Neural progenitor cell (in vitro differentiated cells): ENCODE measurements at regions not wholly inside any gene's neighbourhood (a gene's known extent, or its start where the extent isn't known, plus 50 kb on each side); places are given as distances from the start of the nearest gene placed in this dataset.

Experiments
- DNase-seq: peaks from one replicate; pipeline ENCODE4 v3.0.0-alpha.2; 2016; ENCODE audit warnings: low spot score
- H2AFZ ChIP-seq: fragments of 200-600 bp; sonication (generic); replicated peaks from 2 replicates; pipeline ENCODE4 v1.6.1; 2016; ENCODE audit warnings: antibody characterized with exemption
- H3F3A ChIP-seq: fragments of 200-600 bp; sonication (generic); 2 replicates; pipeline ENCODE4 v1.6.1; 2016; ENCODE audit warnings: antibody characterized with exemption, low read depth
- H3K27ac ChIP-seq: fragments of 200-600 bp; sonication (generic); 2 replicates; pipeline ENCODE4 v1.5.1; 2016; ENCODE audit warnings: mild to moderate bottlenecking
- H3K27me3 ChIP-seq: fragments of 200-600 bp; sonication (generic); 2 replicates; pipeline ENCODE4 v1.6.1; 2016; ENCODE audit warnings: mild to moderate bottlenecking, moderate library complexity
- H3K36me3 ChIP-seq: fragments of 200-600 bp; sonication (generic); 2 replicates; pipeline ENCODE4 v1.5.1; 2016
- H3K4me1 ChIP-seq: fragments of 200-600 bp; sonication (generic); 2 replicates; pipeline ENCODE4 v1.6.1; 2016; ENCODE audit warnings: mixed run types
- H3K4me2 ChIP-seq: fragments of 200-600 bp; sonication (generic); 2 replicates; pipeline ENCODE4 v1.6.1; 2016
- H3K4me3 ChIP-seq: fragments of 200-600 bp; sonication (generic); 2 replicates; pipeline ENCODE4 v1.5.1; 2016
- H3K79me2 ChIP-seq: fragments of 200-600 bp; sonication (generic); 2 replicates; pipeline ENCODE4 v1.6.1; 2016; ENCODE audit warnings: low read depth
- H3K9ac ChIP-seq: fragments of 200-600 bp; sonication (generic); 2 replicates; pipeline ENCODE4 v1.6.1; 2016
- H3K9me3 ChIP-seq: fragments of 200-600 bp; sonication (generic); 2 replicates; pipeline ENCODE4 v1.5.1; 2016; ENCODE audit warnings: low read depth
- H4K20me1 ChIP-seq: fragments of 200-600 bp; sonication (generic); 2 replicates; pipeline ENCODE4 v1.6.1; 2016; ENCODE audit warnings: low read depth
- H3K27ac Mint-ChIP-seq: 3 replicates; pipeline ENCODE4 v1.8.0; 2021; ENCODE audit warnings: mixed read lengths
- H3K27me3 Mint-ChIP-seq: 2 replicates; pipeline ENCODE4 v1.8.0; 2022; ENCODE audit warnings: low read depth, mild to moderate bottlenecking, inconsistent platforms, moderate library complexity, mixed read lengths; ENCODE audit not compliant: insufficient read depth
- H3K36me3 Mint-ChIP-seq: 3 replicates; pipeline ENCODE4 v1.8.0; 2021; ENCODE audit warnings: mixed read lengths
- H3K4me1 Mint-ChIP-seq: 3 replicates; pipeline ENCODE4 v1.8.0; 2021; ENCODE audit warnings: mixed read lengths
- H3K4me3 Mint-ChIP-seq: 3 replicates; pipeline ENCODE4 v1.8.0; 2021; ENCODE audit warnings: mild to moderate bottlenecking, moderate library complexity, mixed read lengths
- H3K9me3 Mint-ChIP-seq: 3 replicates; pipeline ENCODE4 v1.8.0; 2020; ENCODE audit warnings: mixed read lengths
- CTCF ChIP-seq: fragments of 200-600 bp; sonication (generic); IDR thresholded peaks from 2 replicates; pipeline ENCODE4 v1.5.1; 2017; ENCODE audit warnings: antibody characterized with exemption, mild to moderate bottlenecking
- EZH2 ChIP-seq: fragments of 200-600 bp; sonication (generic); IDR thresholded peaks from 2 replicates; pipeline ENCODE4 v1.6.1; 2017; ENCODE audit warnings: antibody characterized with exemption, mild to moderate bottlenecking, moderate library complexity
- EZH2phosphoT487 ChIP-seq: fragments of 200-600 bp; sonication (generic); IDR thresholded peaks from 2 replicates; pipeline ENCODE4 v1.6.1; 2017; ENCODE audit warnings: antibody characterized with exemption

DNA sequence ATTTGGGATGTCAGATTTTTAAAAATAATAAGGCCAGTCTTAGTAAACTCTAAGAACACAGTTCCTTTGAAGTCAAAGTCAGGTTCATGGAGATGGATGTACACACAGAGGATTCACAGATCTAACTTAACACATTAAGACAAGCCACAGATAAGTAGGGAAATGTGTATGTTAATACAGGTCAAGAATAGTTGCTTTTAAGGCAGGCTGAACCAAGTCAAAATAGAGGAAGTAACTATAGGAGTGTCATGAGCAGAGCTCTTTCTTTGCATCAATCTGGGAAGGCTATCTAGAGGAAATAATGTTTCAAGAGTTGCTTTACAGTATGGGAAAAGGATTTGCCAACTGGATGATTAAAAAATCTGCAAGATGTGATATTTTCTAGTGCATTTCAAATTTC lies 128.0 kb upstream of the FBXO11 start:
- H3K36me3 Mint-ChIP-seq, result no peaks in the 10 kb centered on the region
- no peaks in the 10 kb centered on the region for H3K36me3 ChIP-seq
- no peak overlapping the region for H2AFZ ChIP-seq
- H3K4me1 Mint-ChIP-seq, result no peaks in the 10 kb centered on the region
- no peak overlapping the region for H3K9ac ChIP-seq
- no peaks in the 10 kb centered on the region for H3K27me3 ChIP-seq
- H3K79me2 ChIP-seq, result no peaks in the 10 kb centered on the region
- DNase-seq, result no peak
- H3K4me2 ChIP-seq, result no peak overlapping the region
- no peaks in the 10 kb centered on the region for H4K20me1 ChIP-seq
- no peak overlapping the region for H3K4me3 ChIP-seq
- H3K4me1 ChIP-seq, result no peaks in the 10 kb centered on the region
- no peak overlapping the region for H3K27ac ChIP-seq
- TF ChIP-seq EZH2 (no peak), EZH2phosphoT487 (no peak), CTCF (no peak)
- H3K27ac Mint-ChIP-seq, result no peak overlapping the region
- H3K9me3 ChIP-seq, result no peaks in the 10 kb centered on the region
- peaks cover 1% of the 10 kb centered on the region for H3K27me3 Mint-ChIP-seq
- H3K9me3 Mint-ChIP-seq, result peaks cover 9% of the 10 kb centered on the region
- H3F3A ChIP-seq, result no peaks in the 10 kb centered on the region
- H3K4me3 Mint-ChIP-seq, result no peak overlapping the region

DNA sequence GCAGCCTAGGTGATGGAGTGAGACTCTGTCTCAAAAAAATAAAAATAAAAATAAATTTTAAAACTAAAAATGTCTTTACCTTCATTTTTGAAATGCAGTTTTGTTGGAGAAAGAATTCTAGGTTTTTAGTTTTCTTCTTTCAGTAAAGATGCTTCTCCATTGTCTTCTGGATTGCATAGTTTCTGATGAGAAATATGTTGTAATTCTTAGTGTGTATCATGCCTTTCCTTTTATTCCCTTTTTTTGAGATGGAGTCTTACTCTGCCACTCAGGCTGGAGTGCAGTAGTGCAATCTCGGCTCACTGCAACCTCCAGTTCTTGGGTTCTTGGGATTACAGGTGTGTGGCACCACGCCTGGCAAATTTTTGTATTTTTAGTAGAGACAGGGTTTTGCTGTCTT lies 130.0 kb upstream of the FBXO11 start:
- Histone ChIP-seq H3K9ac (no peak overlapping the region), H3K27me3 (no peaks in the 10 kb centered on the region), H3K9me3 (no peaks in the 10 kb centered on the region), H3K27ac (no peak overlapping the region), H3K79me2 (no peaks in the 10 kb centered on the region), H3K4me1 (no peaks in the 10 kb centered on the region), H3K4me3 (no peak overlapping the region), H2AFZ (no peak overlapping the region), H3K36me3 (no peaks in the 10 kb centered on the region), H4K20me1 (no peaks in the 10 kb centered on the region), H3K4me2 (no peak overlapping the region), H3F3A (no peaks in the 10 kb centered on the region)
- TF ChIP-seq EZH2phosphoT487, result no peak
- TF ChIP-seq CTCF, result no peak
- no peak for TF ChIP-seq EZH2
- Mint-ChIP-seq H3K4me1 (no peaks in the 10 kb centered on the region), H3K4me3 (no peak overlapping the region), H3K9me3 (peaks cover 9% of the 10 kb centered on the region), H3K27me3 (peaks cover 2% of the 10 kb centered on the region), H3K36me3 (no peaks in the 10 kb centered on the region), H3K27ac (no peak overlapping the region)
- DNase-seq, result no peak

DNA sequence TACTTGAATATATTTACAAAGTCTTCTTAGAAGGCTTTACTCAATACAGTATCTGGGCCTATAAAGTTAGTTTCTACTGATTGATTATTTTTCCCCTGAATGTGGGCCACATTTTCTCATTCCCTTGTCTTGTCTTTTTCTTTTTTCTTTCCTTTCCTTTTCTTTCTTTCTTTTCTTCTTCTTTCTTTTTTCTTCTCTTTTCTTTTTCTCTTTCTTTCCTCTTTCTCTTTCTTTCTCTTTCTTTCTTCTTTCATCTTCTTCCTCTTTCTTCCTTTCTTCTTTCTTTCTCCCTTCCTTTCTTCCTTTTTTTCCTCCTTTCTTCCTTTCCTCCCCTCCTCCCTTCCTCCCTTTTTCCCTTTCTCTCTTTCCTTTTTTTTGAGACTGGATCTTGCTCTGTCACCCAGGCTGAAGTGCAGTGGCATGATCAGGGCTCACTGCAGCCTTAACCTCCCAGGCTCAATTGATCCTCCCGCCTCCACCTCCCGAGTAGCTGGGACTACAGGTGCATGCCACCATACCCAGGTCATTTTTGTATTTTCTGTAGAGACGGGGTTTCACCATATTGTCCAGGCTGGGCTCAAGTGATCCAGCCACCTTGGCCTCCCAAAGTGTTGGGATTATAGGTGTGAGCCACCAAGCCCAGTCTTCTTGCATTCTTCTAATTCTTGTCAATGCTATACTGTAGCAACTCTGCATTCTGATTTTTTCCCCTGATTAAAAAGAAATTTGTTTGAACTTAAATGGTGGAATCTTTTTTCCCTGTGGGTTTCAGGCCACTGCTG lies 133.1 kb upstream of the FBXO11 start:
- Histone ChIP-seq H3K4me3 (no peak overlapping the region), H3K36me3 (no peaks in the 10 kb centered on the region), H4K20me1 (no peaks in the 10 kb centered on the region), H3K9me3 (no peaks in the 10 kb centered on the region), H3K4me2 (no peak overlapping the region), H3K27me3 (no peaks in the 10 kb centered on the region), H3K27ac (no peak overlapping the region), H3K4me1 (no peaks in the 10 kb centered on the region), H3K9ac (no peak overlapping the region), H2AFZ (no peak overlapping the region), H3F3A (no peaks in the 10 kb centered on the region), H3K79me2 (no peaks in the 10 kb centered on the region)
- no peak for TF ChIP-seq EZH2phosphoT487
- H3K4me1 Mint-ChIP-seq, result no peaks in the 10 kb centered on the region
- H3K27me3 Mint-ChIP-seq, result peaks cover 2% of the 10 kb centered on the region
- no peak overlapping the region for H3K4me3 Mint-ChIP-seq
- H3K27ac Mint-ChIP-seq, result no peak overlapping the region
- peaks cover 9% of the 10 kb centered on the region for H3K9me3 Mint-ChIP-seq
- H3K36me3 Mint-ChIP-seq, result no peaks in the 10 kb centered on the region
- no peak for DNase-seq

GRCh38 chr2:48043131-48043700 lies 136.9 kb upstream of the FBXO11 start:
- Histone ChIP-seq H4K20me1 (no peaks in the 10 kb centered on the region), H3K9ac (no peak overlapping the region), H3K36me3 (no peaks in the 10 kb centered on the region), H3F3A (no peaks in the 10 kb centered on the region), H2AFZ (no peak overlapping the region), H3K27ac (no peak overlapping the region), H3K4me3 (no peak overlapping the region), H3K79me2 (no peaks in the 10 kb centered on the region), H3K9me3 (no peaks in the 10 kb centered on the region), H3K27me3 (no peaks in the 10 kb centered on the region), H3K4me2 (no peak overlapping the region), H3K4me1 (peaks cover 5% of the 10 kb centered on the region)
- TF ChIP-seq CTCF (no peak), EZH2 (no peak), EZH2phosphoT487 (no peak)
- Mint-ChIP-seq H3K36me3 (no peaks in the 10 kb centered on the region), H3K4me1 (no peaks in the 10 kb centered on the region), H3K27ac (no peak overlapping the region), H3K9me3 (peaks cover 2% of the 10 kb centered on the region), H3K4me3 (no peak overlapping the region), H3K27me3 (peaks cover 2% of the 10 kb centered on the region)
- no peak for DNase-seq
